Glutamatergic neuron (in vitro differentiated cells): ENCODE measurements at regions not wholly inside any gene's neighbourhood (a gene's known extent, or its start where the extent isn't known, plus 50 kb on each side); places are given as distances from the start of the nearest gene placed in this dataset.

Experiments used
- DNase-seq: peaks from one replicate; pipeline ENCODE4 v3.0.0; 2022
- H3K27ac Mint-ChIP-seq: one replicate; pipeline ENCODE4 v1.8.0; 2020; ENCODE audit warnings: mild to moderate bottlenecking, mixed read lengths, inconsistent platforms; ENCODE audit not compliant: unreplicated experiment
- H3K27me3 Mint-ChIP-seq: one replicate; pipeline ENCODE4 v1.8.0; 2020; ENCODE audit warnings: mild to moderate bottlenecking, moderate library complexity, mixed read lengths, inconsistent platforms; ENCODE audit not compliant: unreplicated experiment
- H3K36me3 Mint-ChIP-seq: one replicate; pipeline ENCODE4 v1.8.0; 2020; ENCODE audit warnings: mild to moderate bottlenecking, mixed read lengths, inconsistent platforms; ENCODE audit not compliant: unreplicated experiment
- H3K4me1 Mint-ChIP-seq: one replicate; pipeline ENCODE4 v1.8.0; 2020; ENCODE audit warnings: mild to moderate bottlenecking, low read depth, mixed read lengths, inconsistent platforms; ENCODE audit not compliant: unreplicated experiment
- H3K4me3 Mint-ChIP-seq: one replicate; pipeline ENCODE4 v1.8.0; 2020; ENCODE audit warnings: mild to moderate bottlenecking, mixed read lengths, inconsistent platforms; ENCODE audit not compliant: unreplicated experiment
- H3K9me3 Mint-ChIP-seq: one replicate; pipeline ENCODE4 v1.8.0; 2020; ENCODE audit warnings: mild to moderate bottlenecking, moderate library complexity, mixed read lengths, inconsistent platforms; ENCODE audit not compliant: unreplicated experiment
- CTCF ChIP-seq: fragments of 200-600 bp; sonication (generic); IDR thresholded peaks from one replicate; pipeline ENCODE4 v1.5.0; 2021; ENCODE audit not compliant: partially characterized antibody, unreplicated experiment

GRCh38 chr2:196331143-196331542 lies 159.8 kb upstream of the STK17B start:
- no peak for TF ChIP-seq CTCF
- no peak overlapping the region for H3K4me3 Mint-ChIP-seq
- H3K36me3 Mint-ChIP-seq = peaks cover 5% of the 10 kb centered on the region
- no peak overlapping the region for H3K27ac Mint-ChIP-seq
- DNase-seq = no peak
- peaks cover 2% of the 10 kb centered on the region for H3K27me3 Mint-ChIP-seq
- H3K4me1 Mint-ChIP-seq = peaks cover 21% of the 10 kb centered on the region
- peaks cover 2% of the 10 kb centered on the region for H3K9me3 Mint-ChIP-seq

GRCh38 chr2:196331851-196332250 lies 160.5 kb upstream of the STK17B start:
- Mint-ChIP-seq H3K4me3 (no peak overlapping the region), H3K27ac (no peak overlapping the region), H3K9me3 (peaks cover 2% of the 10 kb centered on the region), H3K4me1 (peaks cover 23% of the 10 kb centered on the region), H3K36me3 (peaks cover 5% of the 10 kb centered on the region), H3K27me3 (peaks cover 2% of the 10 kb centered on the region)
- TF ChIP-seq CTCF = no peak
- DNase-seq = no peak

- Mint-ChIP-seq H3K36me3 (peaks cover 5% of the 10 kb centered on the region), H3K27ac (no peak overlapping the region), H3K9me3 (peaks cover 2% of the 10 kb centered on the region), H3K4me1 (peaks cover 26% of the 10 kb centered on the region), H3K27me3 (peaks cover 2% of the 10 kb centered on the region), H3K4me3 (no peak overlapping the region)
- DNase-seq = no peak
- no peak for TF ChIP-seq CTCF
These were observed 162.0 kb upstream of the STK17B start for GRCh38 chr2:196333397-196333796.

- H3K27me3 Mint-ChIP-seq = peaks cover 2% of the 10 kb centered on the region
- H3K4me3 Mint-ChIP-seq = no peak overlapping the region
- H3K4me1 Mint-ChIP-seq = peaks cover 26% of the 10 kb centered on the region
- no peak for TF ChIP-seq CTCF
- H3K9me3 Mint-ChIP-seq = peaks cover 2% of the 10 kb centered on the region
- peaks cover 5% of the 10 kb centered on the region for H3K36me3 Mint-ChIP-seq
- DNase-seq = no peak
- no peak overlapping the region for H3K27ac Mint-ChIP-seq
These were observed 163.3 kb upstream of the STK17B start for GRCh38 chr2:196334710-196335109.

GRCh38 chr2:196335221-196335634 lies 163.8 kb upstream of the STK17B start:
- no peak for TF ChIP-seq CTCF
- peaks cover 2% of the 10 kb centered on the region for H3K9me3 Mint-ChIP-seq
- no peak overlapping the region for H3K27ac Mint-ChIP-seq
- peaks cover 2% of the 10 kb centered on the region for H3K27me3 Mint-ChIP-seq
- no peak for DNase-seq
- H3K4me3 Mint-ChIP-seq = no peak overlapping the region
- peaks cover 26% of the 10 kb centered on the region for H3K4me1 Mint-ChIP-seq
- H3K36me3 Mint-ChIP-seq = peaks cover 5% of the 10 kb centered on the region
